ENCODE measurements at regions not wholly inside any gene's neighbourhood (a gene's known extent, or its start where the extent isn't known, plus 50 kb on each side); places are given as distances from the start of the nearest gene placed in this dataset.

DNA sequence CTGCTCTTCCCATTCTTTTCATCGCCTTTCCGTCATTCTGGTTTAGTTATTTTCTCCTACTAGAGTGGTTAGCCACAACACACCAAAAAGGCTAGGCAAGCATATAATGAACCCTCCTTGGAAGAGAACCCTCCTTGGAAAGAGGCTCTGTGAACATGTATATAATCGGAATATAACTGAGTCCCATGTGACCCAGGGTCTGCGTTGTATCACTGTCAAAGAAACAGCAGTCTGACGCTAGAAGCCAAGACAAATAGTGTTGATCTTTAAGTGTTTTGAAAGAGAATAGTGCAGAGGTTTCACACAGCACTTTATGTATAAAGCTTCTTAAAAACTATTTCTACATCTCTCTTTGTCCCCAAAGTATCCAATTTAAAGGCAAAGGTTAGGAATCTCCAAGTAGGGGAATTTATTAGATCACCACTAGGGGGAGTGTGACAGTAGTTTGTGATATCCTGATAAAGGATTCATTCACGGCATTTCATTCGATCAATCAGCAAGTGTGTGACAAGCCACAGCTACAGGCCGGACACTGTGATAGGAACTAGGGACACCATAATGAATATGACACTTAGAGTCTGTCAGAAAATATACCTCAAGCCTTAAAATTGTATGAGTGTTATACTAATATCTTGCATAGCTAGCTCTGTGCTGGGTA is 395.3 kb downstream of the CD109 start:
- DNase-seq (ENCODE audit: low spot score), result peak; percentile 42

DNA sequence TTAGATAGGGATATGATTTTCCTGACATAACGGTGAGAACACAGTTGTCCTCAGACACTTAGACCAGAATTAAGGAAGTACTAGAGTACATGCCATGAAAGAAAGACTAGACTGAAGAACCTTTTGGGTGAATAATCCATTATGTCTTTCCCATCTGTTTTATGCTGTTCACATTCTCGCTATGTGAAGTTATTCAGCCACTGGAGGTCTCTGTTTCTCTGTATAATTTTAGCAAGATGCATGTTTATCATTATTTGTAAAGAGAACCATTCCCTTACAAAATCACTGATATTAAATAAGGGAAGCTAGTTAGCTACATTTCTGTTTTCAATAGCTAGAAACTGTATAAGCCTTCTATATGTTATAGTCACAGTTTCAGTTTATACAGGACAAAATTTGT is 391.9 kb downstream of the CD109 start:
- DNase-seq (ENCODE audit: low spot score), result no peak

DNA sequence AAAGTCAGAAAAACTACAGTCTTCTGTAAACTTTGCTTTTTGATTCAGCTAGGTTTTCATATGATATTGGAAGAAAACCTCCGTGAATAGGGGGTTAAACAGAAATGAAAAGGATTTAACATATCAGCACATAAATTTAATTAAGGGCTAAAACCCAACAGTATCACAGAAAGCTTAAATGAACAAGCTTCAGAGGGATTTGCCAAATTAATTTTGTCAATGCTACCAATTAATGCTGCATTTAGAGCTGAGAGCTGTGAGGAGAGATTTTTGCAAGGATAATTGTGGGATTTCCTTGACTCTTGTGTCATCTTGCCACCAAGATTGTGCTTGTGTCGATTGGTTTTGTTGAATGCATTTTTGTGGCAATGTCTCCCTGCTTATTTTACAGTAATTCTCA is 379.9 kb downstream of the CD109 start:
- DNase-seq (ENCODE audit: low spot score), result no peak

DNA sequence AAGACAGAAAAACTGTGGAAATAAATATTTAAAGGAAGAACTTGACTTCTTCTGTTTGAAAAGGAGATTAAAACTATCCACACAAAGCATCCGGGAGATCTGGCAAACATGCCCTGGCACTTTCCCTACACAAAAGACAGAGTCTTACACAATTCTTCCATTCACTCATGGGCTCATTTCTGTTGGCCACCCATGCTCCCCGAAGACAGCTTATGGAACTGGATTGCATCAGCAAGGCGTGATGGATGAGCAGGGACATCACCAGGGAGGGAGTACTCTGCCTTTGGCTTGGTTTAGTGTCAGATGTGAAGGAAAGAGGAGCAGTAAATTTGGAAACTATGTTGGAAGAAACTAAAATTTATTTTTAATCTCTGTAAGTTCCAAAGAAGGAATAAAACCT is 379.3 kb downstream of the CD109 start:
- DNase-seq (ENCODE audit: low spot score), result no peak

DNA sequence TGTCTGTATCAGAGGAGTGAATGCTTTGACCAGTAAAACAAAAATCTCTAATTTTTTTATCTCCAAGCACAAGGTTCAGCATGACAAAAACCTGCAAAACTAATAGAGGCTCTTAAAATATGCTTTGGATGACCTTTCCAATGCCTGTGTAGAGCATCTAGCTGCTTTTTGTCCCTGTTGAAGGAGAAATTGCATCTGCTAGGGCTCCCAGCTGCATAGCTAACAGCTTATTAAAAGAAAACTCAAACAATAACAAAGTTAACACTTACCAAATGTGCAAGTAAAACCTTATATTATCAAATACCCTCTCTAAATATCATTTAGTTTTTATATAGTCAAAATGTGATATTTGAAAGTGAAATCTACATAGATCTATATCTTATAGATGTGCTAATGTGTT is 378.6 kb downstream of the CD109 start:
- no peak for DNase-seq (ENCODE audit: low spot score)

DNA sequence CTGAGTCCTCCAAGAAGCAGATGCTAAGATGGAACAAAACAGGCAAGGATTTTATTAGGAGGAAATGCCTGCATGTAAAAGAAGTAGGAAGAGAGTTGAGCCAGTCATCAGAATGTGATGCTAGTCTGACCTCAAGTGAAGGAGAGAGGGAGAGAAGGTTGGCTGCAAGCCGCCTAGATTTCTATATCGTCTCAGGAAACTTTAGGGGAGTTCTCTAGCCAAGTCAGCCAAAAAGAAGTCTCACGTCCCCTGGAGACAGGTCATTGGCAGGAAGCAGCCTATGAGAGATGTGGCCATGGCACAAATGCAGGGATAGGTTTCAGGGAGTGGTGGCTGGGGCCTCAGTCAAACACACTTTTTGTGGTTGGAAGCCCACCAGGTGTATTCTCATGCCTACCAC is 378.0 kb downstream of the CD109 start:
- no peak for DNase-seq (ENCODE audit: low spot score)

DNA sequence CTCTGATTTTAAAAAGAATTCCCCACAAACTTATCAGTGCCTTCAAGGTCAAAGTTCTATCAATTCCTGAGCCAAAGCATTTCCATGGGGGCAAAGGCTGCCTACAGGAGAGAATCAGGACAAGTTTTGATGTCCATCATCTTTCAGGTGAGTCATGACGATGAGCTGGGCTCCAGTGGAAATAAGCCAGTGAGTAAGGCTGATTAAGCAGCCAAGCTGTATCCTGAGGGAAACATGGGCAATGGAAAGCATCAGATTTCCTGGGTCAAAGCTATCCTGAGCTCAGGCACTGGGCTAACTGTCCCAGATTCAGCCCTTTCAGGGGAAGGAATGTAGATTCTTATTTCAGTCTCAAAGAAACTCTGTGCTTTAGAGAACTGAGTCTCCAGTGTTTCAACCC is 377.4 kb downstream of the CD109 start:
- DNase-seq (ENCODE audit: low spot score), result no peak

DNA sequence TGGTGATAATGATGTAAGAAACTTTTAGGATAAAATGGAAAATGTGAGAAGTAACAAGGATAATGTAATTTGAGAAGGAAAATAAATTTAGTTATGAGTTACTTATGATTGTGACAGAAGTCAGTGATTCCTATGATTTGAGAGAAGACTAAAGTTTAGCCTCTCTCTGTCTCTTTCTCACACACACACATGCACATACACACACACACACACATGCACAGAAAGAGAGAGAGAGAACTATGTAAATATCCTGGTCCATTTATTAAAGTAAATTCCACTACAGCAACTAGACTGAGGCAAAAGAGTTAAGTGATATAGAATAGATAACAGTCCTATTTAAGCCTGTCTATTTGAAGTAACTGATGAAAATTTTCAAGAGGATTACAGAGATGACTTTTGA is 375.2 kb downstream of the CD109 start:
- no peak for DNase-seq (ENCODE audit: low spot score)

DNA sequence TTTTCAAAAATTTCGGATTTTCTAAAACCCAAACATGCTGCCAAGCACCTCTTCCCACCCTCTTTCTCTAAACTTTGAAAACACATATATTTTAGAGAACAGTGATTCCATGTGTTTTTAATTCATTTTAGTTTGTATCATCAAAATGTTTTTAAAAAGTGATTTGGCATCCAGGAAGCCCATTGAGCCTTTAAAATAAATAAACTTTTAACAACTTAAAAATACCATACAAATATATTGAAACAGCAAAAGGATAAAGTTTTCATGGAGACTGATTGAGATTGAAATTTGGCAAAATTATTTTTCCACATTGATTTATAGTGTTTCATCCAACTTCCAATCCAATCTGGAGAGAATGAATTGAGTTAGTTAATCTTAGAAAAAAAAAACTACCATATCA is 374.7 kb downstream of the CD109 start:
- DNase-seq (ENCODE audit: low spot score), result no peak

DNA sequence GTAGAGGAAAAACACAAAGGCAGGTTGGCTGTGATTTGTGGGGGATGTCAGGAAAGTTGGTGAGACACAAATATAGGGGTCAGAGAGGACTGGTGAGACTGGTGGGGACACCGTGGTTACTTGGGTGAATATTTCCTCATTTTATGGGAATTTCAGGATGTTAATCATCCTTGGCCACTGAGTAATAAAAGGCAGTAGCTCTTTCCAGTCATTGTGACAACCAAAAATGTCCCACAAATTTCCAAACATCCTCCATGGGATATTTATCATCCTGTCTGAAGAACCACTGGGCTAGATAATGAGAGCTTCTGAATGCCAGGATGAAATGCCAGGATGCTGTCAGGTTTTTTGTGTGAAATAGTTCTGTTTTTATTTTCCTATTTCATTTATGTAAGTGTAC is 374.1 kb downstream of the CD109 start:
- no peak for DNase-seq (ENCODE audit: low spot score)

DNA sequence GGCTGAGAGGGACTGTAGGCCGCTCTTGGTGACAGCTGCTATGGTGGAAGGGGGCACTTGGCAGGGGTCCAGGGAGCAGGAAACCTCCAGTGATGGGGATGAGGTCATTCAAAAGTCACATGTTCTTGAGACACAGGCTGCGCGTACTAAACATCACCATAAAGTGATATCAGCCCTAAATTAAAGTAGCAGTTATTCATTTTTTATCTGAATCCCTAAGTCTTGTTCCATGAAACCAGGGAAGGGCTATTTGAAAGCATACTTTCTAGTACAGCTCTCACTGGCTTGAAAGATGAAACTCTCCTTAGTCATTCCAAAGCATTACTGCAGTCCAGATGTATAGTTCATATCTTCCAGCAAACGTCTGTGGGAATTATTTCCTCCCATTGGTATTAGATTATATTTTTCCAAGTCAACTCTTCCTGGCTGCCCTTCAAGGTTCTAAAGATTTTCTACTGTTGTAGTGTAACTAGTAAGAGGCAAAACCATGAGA is 373.1 kb downstream of the CD109 start:
- DNase-seq (ENCODE audit: low spot score), result no peak

DNA sequence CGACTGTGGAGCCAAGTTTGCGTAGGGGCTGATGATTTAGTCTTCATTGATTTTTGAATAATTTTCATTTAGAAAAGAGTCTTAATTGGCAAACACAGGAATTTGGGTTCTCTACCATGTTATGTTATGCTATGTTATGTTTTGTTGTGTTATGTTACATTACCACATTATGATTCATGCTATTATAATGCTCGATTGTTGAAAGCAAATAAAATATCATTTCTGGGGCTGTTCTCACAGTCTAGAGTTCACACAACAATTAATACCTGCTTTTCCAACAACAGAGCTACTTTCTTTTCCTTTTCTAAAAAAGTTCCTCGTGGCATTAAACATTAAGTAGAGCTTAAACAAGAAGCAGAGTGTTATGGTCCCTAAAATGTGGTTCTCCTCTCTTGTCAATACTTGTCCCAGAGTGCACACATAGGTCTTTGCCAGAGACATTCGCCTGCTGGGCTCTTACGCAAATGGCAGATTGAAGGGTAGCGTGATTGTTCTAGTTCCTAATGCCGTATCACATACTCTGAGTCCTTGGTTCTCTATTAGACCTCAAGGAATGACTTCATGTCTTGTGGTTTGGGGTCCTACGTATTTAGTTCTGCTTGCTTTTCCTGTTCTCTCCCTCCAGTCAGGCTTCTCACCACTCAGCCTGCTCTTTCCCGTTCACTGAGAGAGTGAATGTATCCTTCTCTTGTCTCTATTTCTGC is 370.3 kb downstream of the CD109 start:
- no peak for DNase-seq (ENCODE audit: low spot score)

DNA sequence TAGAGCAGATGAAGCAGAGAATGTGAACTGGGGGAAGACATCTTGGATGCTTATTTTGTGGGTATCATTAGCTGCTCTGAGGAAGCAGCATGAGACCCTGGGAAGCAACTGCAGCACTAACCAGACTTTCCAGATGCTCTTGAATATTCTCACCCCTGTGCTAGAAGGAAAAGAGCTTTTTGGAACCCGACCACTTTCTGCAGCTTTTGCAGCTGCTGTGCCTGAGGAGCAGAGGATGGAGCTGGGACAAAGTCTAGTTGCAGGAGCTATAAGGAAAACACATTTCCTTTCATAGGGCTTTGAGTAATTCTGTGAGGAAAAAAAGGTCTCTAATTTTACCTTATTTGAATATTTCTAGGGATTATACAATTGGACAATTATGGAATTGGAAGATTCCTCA is 369.7 kb downstream of the CD109 start:
- DNase-seq (ENCODE audit: low spot score), result no peak

DNA sequence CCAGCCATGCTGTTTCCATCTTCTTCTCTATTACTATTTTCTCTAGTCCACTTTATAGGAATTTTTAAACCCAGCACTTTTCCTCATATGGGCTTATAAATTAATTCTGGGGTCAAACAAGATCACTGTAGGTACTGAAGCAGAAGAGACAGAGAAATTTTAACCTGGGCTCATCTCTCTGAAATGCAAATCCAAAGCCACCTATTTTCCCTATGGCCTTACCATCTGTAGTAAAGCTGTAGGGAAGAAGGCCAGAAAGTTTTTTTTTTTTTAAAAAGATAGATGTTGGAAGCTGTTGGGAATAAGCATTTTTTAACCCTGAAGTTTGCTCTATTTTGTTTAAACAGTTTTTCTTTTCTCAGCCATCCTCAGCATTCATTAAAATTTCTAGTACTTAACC is 367.4 kb downstream of the CD109 start:
- DNase-seq (ENCODE audit: low spot score), result no peak

DNA sequence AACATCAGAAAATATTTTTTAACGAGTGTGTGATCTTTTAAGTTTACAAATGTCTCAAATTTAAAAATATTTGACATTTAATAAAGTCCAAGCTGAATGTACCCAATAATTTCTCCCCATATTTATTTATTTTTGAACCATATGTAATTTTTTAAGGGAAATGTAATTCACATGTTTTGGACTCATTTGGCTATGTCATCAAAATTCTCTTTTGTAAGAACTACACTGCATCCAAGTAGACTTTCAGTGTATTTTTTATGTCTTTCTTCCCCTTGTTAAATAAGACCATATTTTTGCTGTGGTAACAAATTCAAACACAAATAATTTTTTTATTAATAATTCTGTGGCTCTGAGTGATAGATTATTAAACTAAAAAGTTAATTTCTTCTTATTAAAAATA is 365.2 kb downstream of the CD109 start:
- DNase-seq (ENCODE audit: low spot score), result no peak

DNA sequence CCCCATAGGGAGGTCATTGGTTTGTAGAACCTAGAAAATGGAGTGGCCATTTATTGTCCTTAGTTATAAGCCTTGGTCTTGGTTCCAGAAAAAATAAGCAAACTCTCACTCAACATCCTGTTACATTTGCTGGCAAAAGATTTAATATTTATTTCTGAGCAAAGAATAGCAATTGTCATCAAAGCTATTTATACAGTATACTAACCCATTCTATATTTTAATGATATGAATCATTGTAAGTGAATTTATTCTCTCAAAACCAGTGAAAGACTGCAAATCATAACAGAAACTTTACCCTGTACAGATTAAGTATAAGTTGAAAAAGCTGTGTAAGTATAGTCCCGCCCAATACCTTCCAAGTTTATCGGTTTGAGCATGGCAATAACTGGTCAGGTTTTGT is 364.4 kb downstream of the CD109 start:
- DNase-seq (ENCODE audit: low spot score), result no peak

DNA sequence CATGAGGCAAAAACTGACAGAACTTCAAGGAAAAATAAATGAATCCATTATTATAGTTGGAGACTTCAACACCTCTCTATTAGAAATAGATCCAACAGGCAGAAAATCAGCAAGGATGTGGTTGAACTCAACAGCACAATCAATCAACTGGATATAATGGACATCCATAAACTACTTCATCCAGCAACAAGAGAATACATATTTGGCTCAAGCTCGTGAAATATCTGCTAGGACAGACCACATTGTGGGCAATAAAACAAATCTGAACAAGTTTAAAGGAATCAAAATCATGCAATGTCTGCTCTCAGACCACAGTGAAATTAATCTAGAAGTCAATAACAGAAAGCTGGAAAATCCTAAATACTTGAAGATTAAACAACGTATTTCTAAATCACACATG is 362.6 kb downstream of the CD109 start:
- no peak for DNase-seq (ENCODE audit: low spot score)

DNA sequence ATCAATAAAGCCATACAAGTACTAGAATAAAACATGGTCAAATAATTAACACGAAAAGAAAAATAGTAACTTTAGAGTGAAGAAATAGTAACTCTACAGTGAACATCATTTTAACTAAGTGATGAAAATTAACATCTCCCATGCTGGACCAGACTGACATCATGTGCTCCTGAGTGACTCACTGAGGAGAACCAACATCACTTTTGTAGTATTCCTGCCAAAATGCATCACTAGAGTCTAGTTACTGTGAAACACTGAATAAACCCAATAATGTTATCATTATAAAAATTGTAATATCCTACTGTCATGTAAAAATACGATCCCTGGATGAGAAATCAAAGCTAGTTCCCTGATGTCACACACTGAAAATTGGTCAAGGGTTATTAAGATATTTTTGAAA is 361.3 kb downstream of the CD109 start:
- DNase-seq (ENCODE audit: low spot score), result no peak

DNA sequence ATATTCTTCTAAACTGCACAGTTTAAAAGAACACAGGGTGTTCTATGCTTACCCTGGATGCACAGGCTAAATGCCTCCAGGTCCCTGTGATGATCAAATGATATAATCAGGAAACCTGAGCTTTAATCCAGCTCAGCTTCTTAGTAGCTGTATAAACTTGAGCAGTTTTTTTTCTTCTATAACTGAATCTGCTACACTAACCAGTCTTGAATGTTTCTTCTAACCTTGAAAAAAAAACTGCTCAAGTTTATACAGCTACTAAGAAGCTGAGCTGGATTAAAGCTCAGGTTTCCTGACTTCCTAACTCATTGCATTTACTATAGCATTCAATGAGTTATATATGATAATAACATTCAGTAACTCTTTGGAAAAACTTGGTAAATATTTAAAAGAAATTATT is 358.2 kb downstream of the CD109 start:
- no peak for DNase-seq (ENCODE audit: low spot score)

DNA sequence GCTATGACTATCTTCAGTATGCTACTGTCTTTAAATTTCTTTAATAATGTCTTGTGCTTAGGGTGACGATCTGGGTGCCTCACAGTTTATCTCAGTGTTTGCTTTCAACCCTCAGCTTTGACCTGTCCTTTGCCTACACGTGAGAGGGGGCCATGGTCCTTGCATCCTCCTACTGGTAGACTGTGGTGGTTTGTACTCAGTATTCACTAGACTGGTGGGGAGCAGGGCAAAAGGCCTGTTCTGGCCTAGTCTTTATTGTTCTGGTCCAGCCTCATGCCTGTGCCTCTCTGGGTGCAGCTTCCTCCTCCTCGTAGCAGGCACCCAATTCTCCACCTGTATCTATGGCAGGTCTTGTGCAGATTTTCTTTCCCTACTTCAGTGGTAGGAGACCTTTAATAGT is 354.9 kb downstream of the CD109 start:
- DNase-seq (ENCODE audit: low spot score), result no peak

DNA sequence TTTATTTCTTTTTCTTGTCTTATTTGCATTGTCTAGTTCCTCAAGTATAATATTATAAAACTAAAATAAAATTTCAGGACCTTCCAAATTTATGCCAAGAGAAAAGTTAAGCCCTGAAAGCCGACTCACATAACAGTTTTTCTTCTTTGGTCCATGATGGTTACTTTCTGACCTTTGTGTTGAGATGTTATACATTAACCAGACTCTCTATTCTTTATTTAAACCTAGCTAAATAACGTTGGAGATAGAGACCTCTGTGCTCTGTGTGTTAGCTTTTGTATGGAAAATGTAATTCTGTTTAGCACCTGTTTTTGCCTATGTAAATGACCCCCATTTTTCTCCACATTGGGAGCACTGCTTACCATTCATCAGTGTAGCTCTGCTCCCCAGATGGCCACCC is 352.4 kb downstream of the CD109 start:
- DNase-seq (ENCODE audit: low spot score), result no peak

DNA sequence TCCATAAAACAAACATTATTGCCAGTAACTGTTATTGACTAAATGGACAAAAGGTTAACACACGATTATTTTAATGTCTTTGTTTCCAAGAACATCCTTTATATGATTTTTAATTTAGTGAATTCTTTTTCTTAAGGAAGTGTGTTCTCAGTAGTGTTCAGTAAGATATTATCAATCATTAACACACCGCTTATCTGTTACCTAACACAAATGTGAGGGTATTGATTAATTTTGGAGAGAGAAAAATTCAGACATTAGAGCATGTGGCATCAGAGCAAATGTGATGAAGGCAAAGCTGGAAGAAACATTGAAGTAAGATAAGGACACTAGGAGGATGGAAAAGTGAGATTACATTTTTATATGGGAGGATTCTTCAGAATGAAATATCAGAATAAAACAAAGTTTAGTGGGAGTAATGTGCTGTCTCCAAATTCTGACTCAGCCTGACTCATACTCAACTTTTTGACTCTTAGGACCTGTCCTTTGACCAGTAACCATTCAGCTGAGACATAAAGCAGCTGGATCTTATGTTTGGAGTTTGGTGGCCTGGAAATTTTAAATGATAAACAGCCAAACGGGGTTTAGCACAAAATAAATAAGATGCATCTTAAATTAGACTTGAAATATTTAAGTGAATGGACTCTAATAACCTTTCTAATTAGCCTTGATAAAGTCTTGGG is 348.6 kb downstream of the CD109 start:
- DNase-seq (ENCODE audit: low spot score), result no peak

DNA sequence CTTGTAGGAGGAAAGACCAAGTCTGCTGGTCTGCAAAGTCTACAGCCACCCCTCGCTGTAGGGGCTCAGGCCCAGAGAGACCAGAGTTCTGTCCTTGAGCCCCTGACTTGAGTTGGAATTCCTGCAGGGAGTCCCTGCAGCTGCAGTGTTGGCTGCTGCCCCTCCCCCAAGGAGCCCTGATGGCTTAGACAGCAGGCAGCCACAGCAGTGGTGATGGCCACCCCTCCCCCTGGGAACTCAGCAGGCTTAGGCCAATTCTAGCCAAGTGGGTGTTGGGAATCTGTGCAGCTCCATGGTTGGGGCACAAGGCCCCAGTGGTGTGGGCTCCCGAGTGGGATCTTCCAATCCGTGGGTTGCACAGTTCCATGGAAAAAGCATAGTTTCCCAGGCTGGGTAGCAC is 345.4 kb downstream of the CD109 start:
- DNase-seq (ENCODE audit: low spot score), result no peak

Measured in Ammon's horn (tissue), 1 donor.